ENCODE measurements at regions not wholly inside any gene's neighbourhood (a gene's known extent, or its start where the extent isn't known, plus 50 kb on each side); places are given as distances from the start of the nearest gene placed in this dataset.

GRCh38 chr22:49011769-49012648 lies 815.7 kb downstream of the BRD1 start:
- no peak for TF ChIP-seq SP4 (CRISPR knock-in tag; IDR thresholded peaks at IDR 0.05)
- TF ChIP-seq CTCF (CRISPR knock-in tag; IDR thresholded peaks at IDR 0.05): no peak
- no peak for TF ChIP-seq GFI1 (CRISPR knock-in tag; IDR thresholded peaks at IDR 0.05; ENCODE audit: borderline replicate concordance)
- no peak for TF ChIP-seq POLR2A (IDR thresholded peaks at IDR 0.05; ENCODE audit: insufficient read depth in 1 of 2, low read depth in 2 of 2, low read length in 2 of 2)
- TF ChIP-seq ZNF687 (CRISPR knock-in tag; IDR thresholded peaks at IDR 0.05): no peak
- no peak for TF ChIP-seq ELK4 (CRISPR knock-in tag; IDR thresholded peaks at IDR 0.05; ENCODE audit: borderline replicate concordance)
- no peak for TF ChIP-seq CHCHD3 (CRISPR knock-in tag; IDR thresholded peaks at IDR 0.05)
- no peak for TF ChIP-seq BCLAF1 (IDR thresholded peaks at IDR 0.05)
- no peak for TF ChIP-seq ZMYM4 (CRISPR knock-in tag; IDR thresholded peaks at IDR 0.05)
- TF ChIP-seq ARNT (IDR thresholded peaks at IDR 0.05): no peak
- TF ChIP-seq SAP130 (CRISPR knock-in tag; IDR thresholded peaks at IDR 0.05; ENCODE audit: low read depth): no peak
- no peak for TF ChIP-seq TP53 (CRISPR knock-in tag; conservative IDR thresholded peaks at IDR 0.05)
- no peak for TF ChIP-seq CCAR2 (optimal IDR thresholded peaks at IDR 0.05; ENCODE audit: low read depth, low read length)

Data from HepG2 (cell line).